Neuronal stem cell (in vitro differentiated cells): ENCODE measurements at regions not wholly inside any gene's neighbourhood (a gene's known extent, or its start where the extent isn't known, plus 50 kb on each side); places are given as distances from the start of the nearest gene placed in this dataset.

Experiments used
- DNase-seq: peaks from one replicate; pipeline ENCODE4 v3.0.0-alpha.2; 2013; ENCODE audit warnings: low spot score
- H2AFZ ChIP-seq: one replicate; pipeline ENCODE4 v1.6.1; 2013; ENCODE audit warnings: mild to moderate bottlenecking, low read length, inconsistent platforms
- H2AK5ac ChIP-seq: 2 replicates; pipeline ENCODE4 v1.6.1; 2013; ENCODE audit warnings: low read depth, mild to moderate bottlenecking, inconsistent platforms, low read length, moderate library complexity, mixed read lengths
- H2BK120ac ChIP-seq: 2 replicates; pipeline ENCODE4 v1.6.1; 2013; ENCODE audit warnings: low read depth, mild to moderate bottlenecking, inconsistent platforms, low read length, moderate library complexity, mixed read lengths
- H2BK12ac ChIP-seq: one replicate; pipeline ENCODE4 v1.6.1; 2013; ENCODE audit warnings: low read length, inconsistent platforms
- H2BK15ac ChIP-seq: 2 replicates; pipeline ENCODE4 v1.6.1; 2013; ENCODE audit warnings: mild to moderate bottlenecking, low read length, inconsistent platforms, mixed read lengths
- H2BK5ac ChIP-seq: one replicate; pipeline ENCODE4 v1.6.1; 2013; ENCODE audit warnings: inconsistent platforms, mild to moderate bottlenecking, low read length, moderate library complexity
- H3K14ac ChIP-seq: one replicate; pipeline ENCODE4 v1.6.1; 2013; ENCODE audit warnings: low read length, inconsistent platforms
- H3K18ac ChIP-seq: 2 replicates; pipeline ENCODE4 v1.6.1; 2013; ENCODE audit warnings: low read length, inconsistent platforms
- H3K23ac ChIP-seq: 2 replicates; pipeline ENCODE4 v1.6.1; 2013; ENCODE audit warnings: low read depth, mild to moderate bottlenecking, mixed read lengths, low read length, inconsistent platforms; ENCODE audit not compliant: poor library complexity
- H3K27ac ChIP-seq: replicated peaks from 3 replicates; pipeline ENCODE4 v1.5.1; 2013; ENCODE audit warnings: low read length, inconsistent platforms
- H3K27me3 ChIP-seq, 3 experiments: 2 replicates each; pipeline ENCODE4 v1.6.1; 2013; ENCODE audit warnings: low read length in 3 of 3, mild to moderate bottlenecking in 2 of 3, inconsistent platforms in 1 of 3, low read depth in 1 of 3, mixed read lengths in 1 of 3, moderate library complexity in 1 of 3; ENCODE audit not compliant: control insufficient read depth in 3 of 3, insufficient read depth in 3 of 3
- H3K36me3 ChIP-seq, 2 donors: replicated peaks in 1 of 2; 2 replicates each; pipeline ENCODE4 v1.6.1; 2013; ENCODE audit warnings: low read length in 2 of 2; ENCODE audit not compliant: control insufficient read depth in 2 of 2, insufficient read depth in 2 of 2
- H3K4ac ChIP-seq: 2 replicates; pipeline ENCODE4 v1.6.1; 2013; ENCODE audit warnings: inconsistent platforms, mild to moderate bottlenecking, low read length, moderate library complexity
- H3K4me1 ChIP-seq, 2 donors: 1 replicate in 1 of 2; 2 replicates in 1 of 2; pipeline ENCODE4 v1.6.1; 2013; ENCODE audit warnings: low read length in 2 of 2, low read depth in 1 of 2; ENCODE audit not compliant: control insufficient read depth in 2 of 2, insufficient read depth in 1 of 2
- H3K4me2 ChIP-seq: one replicate; pipeline ENCODE4 v1.6.1; 2013; ENCODE audit warnings: mild to moderate bottlenecking, low read length, inconsistent platforms; ENCODE audit not compliant: insufficient read depth, poor library complexity, severe bottlenecking
- H3K4me3 ChIP-seq, 2 donors: 2 replicates each; pipeline ENCODE4 v1.5.1; 2013; ENCODE audit warnings: low read length in 2 of 2, mild to moderate bottlenecking in 2 of 2, inconsistent platforms in 1 of 2, moderate library complexity in 1 of 2
- H3K79me1 ChIP-seq: one replicate; pipeline ENCODE4 v1.6.1; 2013; ENCODE audit warnings: low read depth, mild to moderate bottlenecking, inconsistent platforms, low read length, moderate library complexity
- H3K9ac ChIP-seq: one replicate; pipeline ENCODE4 v1.6.1; 2013; ENCODE audit warnings: mild to moderate bottlenecking, low read depth, low read length, inconsistent platforms; ENCODE audit not compliant: poor library complexity
- H3K9me3 ChIP-seq, 2 donors: replicated peaks in 1 of 2; 2 replicates each; pipeline versions ENCODE3 to v1.6.1; 2013; ENCODE audit warnings: low read length in 2 of 2, mild to moderate bottlenecking in 2 of 2, inconsistent platforms in 1 of 2, low read depth in 1 of 2, mixed read lengths in 1 of 2, moderate library complexity in 1 of 2; ENCODE audit not compliant: control insufficient read depth in 2 of 2, insufficient read depth in 1 of 2
- H4K8ac ChIP-seq: one replicate; pipeline ENCODE4 v1.6.1; 2013; ENCODE audit warnings: low read depth, mild to moderate bottlenecking, inconsistent platforms, low read length, moderate library complexity
- H4K91ac ChIP-seq: one replicate; pipeline ENCODE4 v1.6.1; 2013; ENCODE audit warnings: low read length, low read depth, mild to moderate bottlenecking, inconsistent platforms; ENCODE audit not compliant: poor library complexity
- whole genome bisulfite sequencing, 2 donors: extraction: QIAGEN DNeasy Blood & Tissue Kit; methylation state at CpG; one replicate each; pipeline ENCODE4 v1.1.7; 2013; ENCODE audit warnings: missing lambda C conversion rate in 2 of 2, mixed read lengths in 1 of 2; ENCODE audit not compliant: insufficient read length in 2 of 2, insufficient replicate concordance in 1 of 2; ENCODE audit errors: extremely low coverage in 2 of 2; 5-methylcytosine and 5-hydroxymethylcytosine counted together

- H2AFZ ChIP-seq = no peak overlapping the region
- H3K23ac ChIP-seq = no peak overlapping the region
- no peak overlapping the region for H3K27ac ChIP-seq
- no peak overlapping the region for H3K4me2 ChIP-seq
- H3K14ac ChIP-seq = no peak overlapping the region
- no peak overlapping the region for H4K91ac ChIP-seq
- no CpG with 5 or more reads among the region's 1 CpG for WGBS, 2 donors
- no peak overlapping the region for H2BK15ac ChIP-seq
- H2BK5ac ChIP-seq = no peak overlapping the region
- H2BK120ac ChIP-seq = no peak overlapping the region
- H3K4me1 ChIP-seq = no peaks in the 10 kb centered on the region
- H3K18ac ChIP-seq = no peak overlapping the region
- H3K36me3 ChIP-seq = no peaks in the 10 kb centered on the region
- no peak overlapping the region for H3K4me3 ChIP-seq
- no peaks in the 10 kb centered on the region for H3K9me3 ChIP-seq
- no peak overlapping the region for H2AK5ac ChIP-seq
- no peak for DNase-seq
- no peak overlapping the region for H3K9ac ChIP-seq
- H4K8ac ChIP-seq = no peak overlapping the region
- no peak overlapping the region for H2BK12ac ChIP-seq
- H3K27me3 ChIP-seq = no peaks in the 10 kb centered on the region
- H3K4ac ChIP-seq = no peak overlapping the region
- H3K79me1 ChIP-seq = no peaks in the 10 kb centered on the region
Measured at GRCh38 chr6:8760951-8761350, 325.6 kb upstream of the SLC35B3 start.

GRCh38 chr6:8758412-8758811 is 323.1 kb upstream of the SLC35B3 start:
- Histone ChIP-seq H3K4ac (no peak overlapping the region), H3K4me1 (no peaks in the 10 kb centered on the region), H2BK5ac (no peak overlapping the region), H2AK5ac (no peak overlapping the region), H3K18ac (no peak overlapping the region), H3K9ac (no peak overlapping the region), H3K14ac (no peak overlapping the region), H4K91ac (no peak overlapping the region), H3K9me3 (no peaks in the 10 kb centered on the region), H3K23ac (no peak overlapping the region), H3K4me2 (no peak overlapping the region), H4K8ac (no peak overlapping the region), H2BK120ac (no peak overlapping the region), H3K36me3 (no peaks in the 10 kb centered on the region), H3K79me1 (no peaks in the 10 kb centered on the region), H2BK12ac (no peak overlapping the region), H3K27me3 (no peaks in the 10 kb centered on the region), H3K4me3 (no peak overlapping the region), H3K27ac (no peak overlapping the region), H2AFZ (no peak overlapping the region), H2BK15ac (no peak overlapping the region)
- no peak for DNase-seq
- WGBS, 2 donors = no CpG with 5 or more reads among the region's 4 CpGs

- Histone ChIP-seq H3K4ac (no peak overlapping the region), H3K18ac (no peak overlapping the region), H2AK5ac (no peak overlapping the region), H3K27ac (no peak overlapping the region), H3K9me3 (no peaks in the 10 kb centered on the region), H3K4me1 (no peaks in the 10 kb centered on the region), H2BK120ac (no peak overlapping the region), H2BK5ac (no peak overlapping the region), H3K27me3 (no peaks in the 10 kb centered on the region), H3K4me2 (no peak overlapping the region), H2BK12ac (no peak overlapping the region), H4K91ac (no peak overlapping the region), H4K8ac (no peak overlapping the region), H2AFZ (no peak overlapping the region), H3K14ac (no peak overlapping the region), H3K79me1 (no peaks in the 10 kb centered on the region), H3K9ac (no peak overlapping the region), H2BK15ac (no peak overlapping the region), H3K23ac (no peak overlapping the region), H3K4me3 (no peak overlapping the region), H3K36me3 (no peaks in the 10 kb centered on the region)
- WGBS, 2 donors = no CpG with 5 or more reads among the region's 4 CpGs
- no peak for DNase-seq
Measured at GRCh38 chr6:8750627-8751026, 315.3 kb upstream of the SLC35B3 start.

GRCh38 chr6:8749465-8749864 is 314.1 kb upstream of the SLC35B3 start:
- no peak overlapping the region for H3K4me2 ChIP-seq
- no CpG with 5 or more reads among the region's 1 CpG for whole genome bisulfite sequencing, 2 donors
- DNase-seq = no peak
- no peak overlapping the region for H2AK5ac ChIP-seq
- no peak overlapping the region for H2BK12ac ChIP-seq
- H3K36me3 ChIP-seq = no peaks in the 10 kb centered on the region
- no peak overlapping the region for H2BK120ac ChIP-seq
- no peak overlapping the region for H2BK5ac ChIP-seq
- no peak overlapping the region for H3K14ac ChIP-seq
- H3K18ac ChIP-seq = no peak overlapping the region
- H4K91ac ChIP-seq = no peak overlapping the region
- no peak overlapping the region for H3K27ac ChIP-seq
- no peaks in the 10 kb centered on the region for H3K9me3 ChIP-seq
- H2BK15ac ChIP-seq = no peak overlapping the region
- H3K4me1 ChIP-seq = no peaks in the 10 kb centered on the region
- H3K4ac ChIP-seq = no peak overlapping the region
- H3K23ac ChIP-seq = no peak overlapping the region
- no peak overlapping the region for H3K4me3 ChIP-seq
- no peaks in the 10 kb centered on the region for H3K27me3 ChIP-seq
- no peak overlapping the region for H3K9ac ChIP-seq
- H2AFZ ChIP-seq = no peak overlapping the region
- H4K8ac ChIP-seq = no peak overlapping the region
- H3K79me1 ChIP-seq = no peaks in the 10 kb centered on the region
